Prostate gland (tissue), 2 donors: ENCODE measurements at regions not wholly inside any gene's neighbourhood (a gene's known extent, or its start where the extent isn't known, plus 50 kb on each side); places are given as distances from the start of the nearest gene placed in this dataset.

Experiments used
- CTCF ChIP-seq, 4 experiments: fragments of 200-600 bp in 2 of 4; fragments of 450-650 bp in 2 of 4; sonication (generic) in 2 of 4; IDR thresholded peaks; 1 replicate in 3 of 4; 2 replicates in 1 of 4; pipeline ENCODE4 v1.5.1; 2016 to 2019; ENCODE audit warnings: antibody characterized with exemption in 4 of 4, mild to moderate bottlenecking in 2 of 4, moderate library complexity in 2 of 4
- POLR2A ChIP-seq: fragments of 450-650 bp; IDR thresholded peaks from one replicate; pipeline ENCODE4 v1.6.1; 2016; ENCODE audit warnings: antibody characterized with exemption, mild to moderate bottlenecking
- POLR2AphosphoS5 ChIP-seq: sonication (generic); formaldehyde crosslinking; IDR thresholded peaks from one replicate; pipeline ENCODE4 v1.6.1; 2017; ENCODE audit warnings: antibody characterized with exemption

GRCh38 chr2:215238485-215239098 is 73.3 kb upstream of the ATIC start:
- TF ChIP-seq CTCF (IDR thresholded peaks at IDR 0.05) (no peak), POLR2AphosphoS5 (no peak), POLR2A (no peak)
